ENCODE measurements at regions not wholly inside any gene's neighbourhood (a gene's known extent, or its start where the extent isn't known, plus 50 kb on each side); places are given as distances from the start of the nearest gene placed in this dataset.
A peak's percentile ranks its signal among the peaks of the same experiment; 100 is the strongest.

- no peaks in the 10 kb centered on the region for H3K9me3 ChIP-seq (ENCODE audit: low read depth)
- no peaks in the 10 kb centered on the region for H4K20me1 ChIP-seq (ENCODE audit: low read depth)
- H2AFZ ChIP-seq (replicated peaks) = no peak overlapping the region
- Mint-ChIP-seq H3K27ac (peak overlapping the region; percentile 93), H3K4me3 (peak overlapping the region; percentile 66), H3K4me1 (peaks cover 38% of the 10 kb centered on the region), H3K9me3 (no peaks in the 10 kb centered on the region), H3K27me3 (ENCODE audit: insufficient read depth, low read depth) (no peaks in the 10 kb centered on the region), H3K36me3 (no peaks in the 10 kb centered on the region)
- peaks cover 13% of the 10 kb centered on the region for H3F3A ChIP-seq (ENCODE audit: low read depth)
- DNase-seq (ENCODE audit: low spot score) = peak; percentile 76
- no peak overlapping the region for H3K9ac ChIP-seq
- no peaks in the 10 kb centered on the region for H3K79me2 ChIP-seq (ENCODE audit: low read depth)
- peak overlapping the region; percentile 47 for H3K27ac ChIP-seq
- H3K36me3 ChIP-seq = no peaks in the 10 kb centered on the region
- H3K4me1 ChIP-seq = peaks cover 17% of the 10 kb centered on the region
- TF ChIP-seq EZH2phosphoT487 (IDR thresholded peaks at IDR 0.05) = no peak
- TF ChIP-seq, protein P1, sequence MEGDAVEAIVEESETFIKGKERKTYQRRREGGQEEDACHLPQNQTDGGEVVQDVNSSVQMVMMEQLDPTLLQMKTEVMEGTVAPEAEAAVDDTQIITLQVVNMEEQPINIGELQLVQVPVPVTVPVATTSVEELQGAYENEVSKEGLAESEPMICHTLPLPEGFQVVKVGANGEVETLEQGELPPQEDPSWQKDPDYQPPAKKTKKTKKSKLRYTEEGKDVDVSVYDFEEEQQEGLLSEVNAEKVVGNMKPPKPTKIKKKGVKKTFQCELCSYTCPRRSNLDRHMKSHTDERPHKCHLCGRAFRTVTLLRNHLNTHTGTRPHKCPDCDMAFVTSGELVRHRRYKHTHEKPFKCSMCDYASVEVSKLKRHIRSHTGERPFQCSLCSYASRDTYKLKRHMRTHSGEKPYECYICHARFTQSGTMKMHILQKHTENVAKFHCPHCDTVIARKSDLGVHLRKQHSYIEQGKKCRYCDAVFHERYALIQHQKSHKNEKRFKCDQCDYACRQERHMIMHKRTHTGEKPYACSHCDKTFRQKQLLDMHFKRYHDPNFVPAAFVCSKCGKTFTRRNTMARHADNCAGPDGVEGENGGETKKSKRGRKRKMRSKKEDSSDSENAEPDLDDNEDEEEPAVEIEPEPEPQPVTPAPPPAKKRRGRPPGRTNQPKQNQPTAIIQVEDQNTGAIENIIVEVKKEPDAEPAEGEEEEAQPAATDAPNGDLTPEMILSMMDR (IDR thresholded peaks at IDR 0.05) = no peak
- no peak for TF ChIP-seq EZH2 (IDR thresholded peaks at IDR 0.05)
- no peaks in the 10 kb centered on the region for H3K27me3 ChIP-seq
- H3K4me3 ChIP-seq = peak overlapping the region; percentile 15
- peak overlapping the region; percentile 58 for H3K4me2 ChIP-seq
These were observed 726.8 kb upstream of the DDX18 start for GRCh38 chr2:117087535-117088291.

DNA sequence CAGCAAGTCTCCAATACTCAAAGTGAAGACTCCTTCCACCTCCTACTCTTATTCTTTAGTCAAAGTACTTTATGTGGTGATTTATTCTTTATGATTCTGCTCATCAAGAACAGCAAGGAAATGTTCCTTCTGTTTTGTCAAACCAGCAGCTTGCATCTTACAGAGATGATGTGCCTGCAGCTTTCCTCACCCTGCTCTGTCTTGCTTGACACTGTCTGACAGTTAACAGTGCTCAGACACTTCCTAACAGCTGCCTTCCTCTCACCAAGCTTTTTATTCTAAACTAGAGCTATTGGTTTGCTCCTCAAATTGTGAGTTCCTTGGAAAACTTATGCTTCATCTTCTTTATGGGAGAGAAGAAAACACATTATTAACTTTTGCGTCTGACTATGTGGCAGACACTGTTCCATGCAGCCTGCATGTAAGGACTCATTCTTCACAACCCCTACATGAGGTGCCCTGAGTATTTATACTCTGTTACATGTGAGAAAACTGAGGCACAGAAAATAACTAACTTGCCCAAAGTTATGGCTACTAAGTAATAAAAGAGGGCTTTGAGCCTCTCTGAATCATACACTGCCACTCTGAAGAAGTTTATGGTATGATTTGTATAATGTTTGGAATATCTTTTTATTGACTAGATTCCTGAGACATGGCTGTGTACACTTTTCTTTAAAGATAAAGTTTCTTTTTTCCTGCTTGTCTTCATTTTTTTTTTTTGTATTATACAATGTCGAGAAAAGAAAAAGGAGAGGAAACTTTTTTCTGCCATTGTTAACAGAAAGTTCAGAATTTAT is 723.3 kb upstream of the DDX18 start:
- Histone ChIP-seq H3K4me3 (no peak overlapping the region), H3F3A (ENCODE audit: low read depth) (peaks cover 13% of the 10 kb centered on the region), H3K79me2 (ENCODE audit: low read depth) (no peaks in the 10 kb centered on the region), H3K4me2 (no peak overlapping the region), H2AFZ (replicated peaks) (no peak overlapping the region), H4K20me1 (ENCODE audit: low read depth) (no peaks in the 10 kb centered on the region), H3K9ac (no peak overlapping the region), H3K4me1 (peaks cover 17% of the 10 kb centered on the region), H3K9me3 (ENCODE audit: low read depth) (no peaks in the 10 kb centered on the region), H3K27me3 (no peaks in the 10 kb centered on the region), H3K36me3 (no peaks in the 10 kb centered on the region), H3K27ac (no peak overlapping the region)
- Mint-ChIP-seq H3K4me1 (peaks cover 27% of the 10 kb centered on the region), H3K36me3 (no peaks in the 10 kb centered on the region), H3K9me3 (no peaks in the 10 kb centered on the region), H3K27me3 (ENCODE audit: insufficient read depth, low read depth) (no peaks in the 10 kb centered on the region), H3K4me3 (no peak overlapping the region), H3K27ac (no peak overlapping the region)
- TF ChIP-seq, protein P1 (IDR thresholded peaks at IDR 0.05) = no peak
- TF ChIP-seq EZH2 (IDR thresholded peaks at IDR 0.05) = no peak
- no peak for TF ChIP-seq EZH2phosphoT487 (IDR thresholded peaks at IDR 0.05)
- DNase-seq (ENCODE audit: low spot score) = no peak

DNA sequence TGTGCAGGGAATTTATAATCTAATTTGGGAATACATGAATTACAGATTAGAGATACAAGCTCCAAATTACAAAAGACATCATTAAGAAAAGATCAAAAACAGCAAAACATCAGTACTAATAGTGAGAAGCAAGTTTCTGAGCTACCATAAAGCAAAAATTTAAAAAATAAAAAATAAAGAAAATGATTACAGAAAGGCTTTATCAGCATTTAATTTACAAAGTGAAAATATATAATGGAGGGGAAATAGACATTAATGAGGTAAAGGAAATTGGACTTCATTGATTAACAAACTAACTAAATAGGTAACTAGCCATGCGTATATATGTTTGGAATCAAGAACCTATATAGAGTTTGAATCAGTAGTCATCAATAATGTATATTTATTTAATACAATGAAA is 712.9 kb upstream of the DDX18 start:
- H3K4me3 Mint-ChIP-seq = no peak overlapping the region
- Histone ChIP-seq H3K4me1 (no peaks in the 10 kb centered on the region), H3K79me2 (ENCODE audit: low read depth) (no peaks in the 10 kb centered on the region), H2AFZ (replicated peaks) (no peak overlapping the region), H3K4me3 (no peak overlapping the region), H3K9ac (no peak overlapping the region), H3K27me3 (no peaks in the 10 kb centered on the region), H3F3A (ENCODE audit: low read depth) (no peaks in the 10 kb centered on the region), H3K27ac (no peak overlapping the region), H3K36me3 (no peaks in the 10 kb centered on the region), H3K9me3 (ENCODE audit: low read depth) (no peaks in the 10 kb centered on the region), H4K20me1 (ENCODE audit: low read depth) (no peaks in the 10 kb centered on the region), H3K4me2 (no peak overlapping the region)
- H3K27me3 Mint-ChIP-seq (ENCODE audit: insufficient read depth, low read depth) = peaks cover 2% of the 10 kb centered on the region
- no peak overlapping the region for H3K27ac Mint-ChIP-seq
- H3K4me1 Mint-ChIP-seq = peaks cover 6% of the 10 kb centered on the region
- peaks cover 4% of the 10 kb centered on the region for H3K9me3 Mint-ChIP-seq
- no peak for DNase-seq (ENCODE audit: low spot score)
- H3K36me3 Mint-ChIP-seq = no peaks in the 10 kb centered on the region
- TF ChIP-seq EZH2phosphoT487 (IDR thresholded peaks at IDR 0.05) (no peak), EZH2 (IDR thresholded peaks at IDR 0.05) (no peak)
- TF ChIP-seq, protein P1 (IDR thresholded peaks at IDR 0.05) = no peak

All from neural progenitor cell (in vitro differentiated cells).